ENCODE measurements at regions not wholly inside any gene's neighbourhood (a gene's known extent, or its start where the extent isn't known, plus 50 kb on each side); places are given as distances from the start of the nearest gene placed in this dataset.

DNA sequence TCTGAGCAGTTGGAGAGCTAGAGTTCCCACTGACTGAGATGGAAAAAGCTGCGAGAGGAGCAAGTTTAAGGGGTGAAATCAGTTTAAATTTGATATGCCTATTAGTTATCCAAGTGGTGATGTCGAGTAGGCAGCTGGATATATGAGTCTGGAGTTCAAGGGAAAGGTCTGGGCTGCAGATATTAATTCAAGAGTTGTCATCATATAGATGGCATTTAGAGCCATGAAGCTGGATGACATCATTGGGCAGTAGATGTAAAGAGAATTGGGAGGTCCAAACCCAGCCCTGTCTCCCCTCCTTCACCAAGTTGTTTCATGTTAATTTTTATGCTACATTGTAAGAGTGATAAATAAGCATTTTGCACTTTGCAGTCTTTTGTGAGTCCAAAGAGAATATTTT lies 898.1 kb downstream of the GALC start:
- TF ChIP-seq, protein P1, sequence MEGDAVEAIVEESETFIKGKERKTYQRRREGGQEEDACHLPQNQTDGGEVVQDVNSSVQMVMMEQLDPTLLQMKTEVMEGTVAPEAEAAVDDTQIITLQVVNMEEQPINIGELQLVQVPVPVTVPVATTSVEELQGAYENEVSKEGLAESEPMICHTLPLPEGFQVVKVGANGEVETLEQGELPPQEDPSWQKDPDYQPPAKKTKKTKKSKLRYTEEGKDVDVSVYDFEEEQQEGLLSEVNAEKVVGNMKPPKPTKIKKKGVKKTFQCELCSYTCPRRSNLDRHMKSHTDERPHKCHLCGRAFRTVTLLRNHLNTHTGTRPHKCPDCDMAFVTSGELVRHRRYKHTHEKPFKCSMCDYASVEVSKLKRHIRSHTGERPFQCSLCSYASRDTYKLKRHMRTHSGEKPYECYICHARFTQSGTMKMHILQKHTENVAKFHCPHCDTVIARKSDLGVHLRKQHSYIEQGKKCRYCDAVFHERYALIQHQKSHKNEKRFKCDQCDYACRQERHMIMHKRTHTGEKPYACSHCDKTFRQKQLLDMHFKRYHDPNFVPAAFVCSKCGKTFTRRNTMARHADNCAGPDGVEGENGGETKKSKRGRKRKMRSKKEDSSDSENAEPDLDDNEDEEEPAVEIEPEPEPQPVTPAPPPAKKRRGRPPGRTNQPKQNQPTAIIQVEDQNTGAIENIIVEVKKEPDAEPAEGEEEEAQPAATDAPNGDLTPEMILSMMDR (IDR thresholded peaks at IDR 0.05): no peak
- TF ChIP-seq POLR2A (IDR thresholded peaks at IDR 0.05): no peak

Data from body of pancreas (tissue), 4 donors.